SK-N-SH (cell line): ENCODE measurements at regions not wholly inside any gene's neighbourhood (a gene's known extent, or its start where the extent isn't known, plus 50 kb on each side); places are given as distances from the start of the nearest gene placed in this dataset.

Experiments
- CTCF ChIA-PET: fragments of 300-600, 350-600 bp; formaldehyde crosslinking; extraction: SDS; loops from one replicate; lab custom pipeline; 2021; lab: Yijun Ruan, JAX
- POLR2A ChIA-PET: fragments of 350-600 bp; sonication (Branson Sonifier 250); formaldehyde crosslinking; extraction: SDS; loops from one replicate; lab custom pipeline; 2020; ENCODE audit warnings: antibody characterized with exemption, inconsistent platforms; lab: Yijun Ruan, JAX
- DNase-seq: peaks from one replicate; pipeline ENCODE4 v3.0.0; 2012
- H2AFZ ChIP-seq: fragments of 200-600 bp; sonication (generic); 2 replicates; pipeline ENCODE4 v1.8.1; 2016; ENCODE audit warnings: antibody characterized with exemption, mild to moderate bottlenecking, low read depth
- H3F3A ChIP-seq: fragments of 200-600 bp; sonication (generic); replicated peaks from 2 replicates; pipeline ENCODE3; 2016; ENCODE audit warnings: antibody characterized with exemption, mild to moderate bottlenecking; ENCODE audit not compliant: insufficient read depth
- H3K27ac ChIP-seq, 2 experiments: fragments of 200-500 bp in 1 of 2; fragments of 200-600 bp in 1 of 2; sonication (Bioruptor generic) in 1 of 2; sonication (generic), shearing (Covaris generic) in 1 of 2; 2 replicates each; pipeline versions ENCODE4 v1.5.1 to v1.6.1; 2014 to 2016; ENCODE audit warnings: low read depth in 2 of 2, inconsistent platforms in 1 of 2, low read length in 1 of 2, mild to moderate bottlenecking in 1 of 2, mixed read lengths in 1 of 2
- H3K27me3 ChIP-seq: fragments of 200-600 bp; sonication (generic), shearing (Covaris generic); 2 replicates; pipeline ENCODE4 v1.6.1; 2016; ENCODE audit warnings: mixed run types; ENCODE audit not compliant: insufficient read depth
- H3K36me3 ChIP-seq, 2 experiments: fragments of 200-500 bp in 1 of 2; fragments of 200-600 bp in 1 of 2; sonication (Bioruptor generic) in 1 of 2; sonication (generic) in 1 of 2; replicated peaks in 1 of 2; 2 replicates each; pipeline versions ENCODE3 to v1.5.1; 2014 to 2016; ENCODE audit warnings: low read length in 1 of 2, mild to moderate bottlenecking in 1 of 2; ENCODE audit not compliant: insufficient read depth in 2 of 2, control insufficient read depth in 1 of 2
- H3K4me1 ChIP-seq, 2 experiments: fragments of 200-500 bp in 1 of 2; fragments of 200-600 bp in 1 of 2; sonication (Bioruptor generic) in 1 of 2; sonication (generic), shearing (Covaris generic) in 1 of 2; 2 replicates each; pipeline versions ENCODE4 v1.5.1 to v1.6.1; 2014 to 2016; ENCODE audit warnings: low read depth in 1 of 2, low read length in 1 of 2, mixed run types in 1 of 2; ENCODE audit not compliant: insufficient read depth in 2 of 2, control insufficient read depth in 1 of 2
- H3K4me2 ChIP-seq: fragments of 200-600 bp; sonication (generic), shearing (Covaris generic); 2 replicates; pipeline ENCODE4 v1.6.1; 2017; ENCODE audit warnings: mixed run types
- H3K4me3 ChIP-seq, 2 experiments: fragments of 200-500 bp in 1 of 2; fragments of 200-600 bp in 1 of 2; sonication (Bioruptor generic) in 1 of 2; sonication (generic), shearing (Covaris generic) in 1 of 2; 2 replicates each; pipeline versions ENCODE4 v1.5.1 to v1.8.1; 2014 to 2016; ENCODE audit warnings: low read depth in 2 of 2, inconsistent platforms in 1 of 2, low read length in 1 of 2, mild to moderate bottlenecking in 1 of 2, mixed read lengths in 1 of 2, moderate library complexity in 1 of 2
- H3K79me2 ChIP-seq: fragments of 200-600 bp; sonication (generic); 2 replicates; pipeline ENCODE4 v1.8.1; 2017; ENCODE audit warnings: mild to moderate bottlenecking; ENCODE audit not compliant: insufficient read depth
- H3K9ac ChIP-seq: fragments of 200-600 bp; sonication (generic); 2 replicates; pipeline ENCODE4 v1.6.1; 2017; ENCODE audit warnings: mixed run types
- H3K9me2 ChIP-seq: fragments of 200-600 bp; sonication (generic); 2 replicates; pipeline ENCODE4 v1.6.1; 2017; ENCODE audit warnings: mixed run types
- H3K9me3 ChIP-seq: fragments of 200-600 bp; sonication (generic); 2 replicates; pipeline ENCODE4 v1.6.1; 2017; ENCODE audit warnings: mixed run types, mild to moderate bottlenecking, moderate library complexity
- H4K20me1 ChIP-seq: fragments of 200-600 bp; sonication (generic); 2 replicates; pipeline ENCODE4 v1.6.1; 2017; ENCODE audit warnings: mild to moderate bottlenecking, mixed run types; ENCODE audit not compliant: insufficient read depth
- CHD2 ChIP-seq: fragments of 150-350 bp; IDR thresholded peaks from 2 replicates; pipeline ENCODE4 v1.6.1; 2018; ENCODE audit warnings: low read length; ENCODE audit not compliant: partially characterized antibody
- ELF1 ChIP-seq: IDR thresholded peaks from 2 replicates; pipeline ENCODE4 v1.4.0; 2012
- EP300 ChIP-seq, 2 experiments: IDR thresholded peaks; 2 replicates each; pipeline versions ENCODE4 v1.4.0 to v1.6.1; 2012; ENCODE audit warnings: borderline replicate concordance in 1 of 2, low read depth in 1 of 2, low read length in 1 of 2
- EZH2phosphoT487 ChIP-seq: fragments of 200-600 bp; sonication (generic); IDR thresholded peaks from 2 replicates; pipeline ENCODE4 v1.6.1; 2017; ENCODE audit warnings: low read depth, mixed run types, mild to moderate bottlenecking, antibody characterized with exemption, moderate library complexity, borderline replicate concordance
- FOSL2 ChIP-seq: IDR thresholded peaks from 2 replicates; pipeline ENCODE4 v1.4.0; 2012; ENCODE audit warnings: low read depth, mild to moderate bottlenecking, moderate library complexity, borderline replicate concordance
- FOXJ3 ChIP-seq: sonication (generic); formaldehyde crosslinking; IDR thresholded peaks from 2 replicates; pipeline ENCODE4 v1.5.1; 2020; ENCODE audit warnings: mild to moderate bottlenecking, missing genetic modification reagents
- FOXM1 ChIP-seq: IDR thresholded peaks from 2 replicates; pipeline ENCODE4 v1.4.0; 2012; ENCODE audit warnings: low read depth, mild to moderate bottlenecking
- GABPA ChIP-seq: IDR thresholded peaks from 2 replicates; pipeline ENCODE4 v1.4.0; 2012; ENCODE audit warnings: low read depth, mild to moderate bottlenecking
- GATA2 ChIP-seq: sonication (generic); formaldehyde crosslinking; IDR thresholded peaks from 2 replicates; pipeline ENCODE4 v1.5.0; 2020; ENCODE audit warnings: mild to moderate bottlenecking, missing genetic modification reagents
- JUND ChIP-seq: IDR thresholded peaks from 2 replicates; pipeline ENCODE4 v1.4.0; 2012
- MEF2A ChIP-seq: IDR thresholded peaks from 2 replicates; pipeline ENCODE4 v1.4.0; 2012; ENCODE audit warnings: low read depth, borderline replicate concordance
- MXI1 ChIP-seq: IDR thresholded peaks from 2 replicates; pipeline ENCODE4 v1.6.1; 2012; ENCODE audit warnings: mild to moderate bottlenecking, low read depth, low read length, improper control_type of control experiment
- NFIC ChIP-seq: IDR thresholded peaks from 2 replicates; pipeline ENCODE4 v1.4.0; 2012; ENCODE audit warnings: borderline replicate concordance
- NRF1 ChIP-seq: IDR thresholded peaks from 2 replicates; pipeline ENCODE4 v1.6.1; 2012; ENCODE audit warnings: low read depth, mild to moderate bottlenecking, low read length
- POLR2AphosphoS5 ChIP-seq: IDR thresholded peaks from 2 replicates; pipeline ENCODE4 v1.6.1; 2012; ENCODE audit warnings: low read depth, low read length
- RCOR1 ChIP-seq: fragments of 150-350 bp; IDR thresholded peaks from 2 replicates; pipeline ENCODE4 v1.6.1; 2017; ENCODE audit warnings: antibody characterized with exemption, low read length
- RFX5 ChIP-seq: IDR thresholded peaks from 2 replicates; pipeline ENCODE4 v1.6.1; 2012; ENCODE audit warnings: mild to moderate bottlenecking, improper control_type of control experiment, low read length
- RXRA ChIP-seq: IDR thresholded peaks from 2 replicates; pipeline ENCODE4 v1.4.0; 2012; ENCODE audit warnings: low read depth, mild to moderate bottlenecking, borderline replicate concordance
- SIN3A ChIP-seq: IDR thresholded peaks from 2 replicates; pipeline ENCODE4 v1.6.1; 2012; ENCODE audit warnings: low read depth, mild to moderate bottlenecking, low read length, moderate library complexity, borderline replicate concordance
- SMC3 ChIP-seq: IDR thresholded peaks from 2 replicates; pipeline ENCODE4 v1.6.1; 2012; ENCODE audit warnings: low read depth, low read length, improper control_type of control experiment
- TAF1 ChIP-seq: IDR thresholded peaks from 2 replicates; pipeline ENCODE4 v1.6.1; 2012; ENCODE audit warnings: low read depth, mild to moderate bottlenecking, low read length, moderate library complexity, borderline replicate concordance
- TCF12 ChIP-seq: IDR thresholded peaks from 2 replicates; pipeline ENCODE4 v1.4.0; 2012
- YY1 ChIP-seq: IDR thresholded peaks from 2 replicates; pipeline ENCODE4 v1.4.0; 2012; ENCODE audit warnings: low read depth, mild to moderate bottlenecking
- WGBS: methylation state at CpG from one replicate; pipeline ENCODE4 v1.1.6; 2017; ENCODE audit warnings: low lambda C conversion rate; 5-methylcytosine and 5-hydroxymethylcytosine counted together
- TF ChIP-seq, protein P1 (sequence below): IDR thresholded peaks from 2 replicates; pipeline ENCODE4 v1.4.0; 2012; ENCODE audit warnings: low read depth, borderline replicate concordance
- TF ChIP-seq, protein P2 (sequence below): IDR thresholded peaks from 2 replicates; pipeline ENCODE4 v1.6.1; 2012; ENCODE audit warnings: mild to moderate bottlenecking, low read depth, low read length, moderate library complexity
- TF ChIP-seq, protein P3 (sequence below): fragments of 150-350 bp; IDR thresholded peaks from 2 replicates; pipeline ENCODE4 v1.6.1; 2017; ENCODE audit warnings: antibody characterized with exemption, low read length, low read depth, borderline replicate concordance
- TF ChIP-seq, protein P4 (sequence below): fragments of 200-600 bp; sonication (generic); IDR thresholded peaks from 2 replicates; pipeline ENCODE4 v1.6.1; 2017; ENCODE audit warnings: antibody characterized with exemption, mild to moderate bottlenecking, moderate library complexity
- TF ChIP-seq, protein P5 (sequence below): IDR thresholded peaks from 2 replicates; pipeline ENCODE4 v1.4.0; 2012; ENCODE audit warnings: low read depth

DNA sequence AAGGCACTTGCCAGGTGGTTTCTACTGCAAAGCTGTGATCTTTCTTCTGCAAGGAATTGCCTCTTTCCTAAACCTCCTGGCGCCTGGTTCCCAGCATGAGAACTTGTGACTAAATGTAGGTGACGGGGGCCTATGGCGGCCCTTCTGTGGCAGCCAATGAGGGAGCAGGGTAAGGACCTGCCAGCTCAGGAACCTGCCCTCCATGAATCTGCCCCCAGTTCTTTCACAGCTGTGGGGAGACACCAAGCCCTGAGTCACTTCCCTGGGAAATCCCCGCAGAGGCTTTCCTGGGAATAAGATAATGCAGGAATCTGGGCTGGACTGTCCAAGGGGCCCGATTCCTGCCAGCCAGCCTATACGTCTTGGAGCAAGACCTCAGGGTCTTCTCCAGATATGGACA is 56.7 kb upstream of the CTNNA1 start:
- Histone ChIP-seq H3K36me3 (no peaks in the 10 kb centered on the region), H3K4me3 (no peak overlapping the region), H3K4me1 (peaks cover 10 to 12% of the 10 kb centered on the region in 2 experiments; a peak in 2 of 4 replicates), H3K9ac (no peak overlapping the region), H3K27ac (peak overlapping the region in 1 of 2 experiments; percentile 50; a peak in 2 of 4 replicates), H3K9me2 (no peaks in the 10 kb centered on the region), H3K27me3 (no peaks in the 10 kb centered on the region), H3K9me3 (no peaks in the 10 kb centered on the region), H3K4me2 (peak overlapping the region; percentile 34; the same call in 1 of the 2 replicates), H4K20me1 (no peaks in the 10 kb centered on the region), H3F3A (no peaks in the 10 kb centered on the region), H3K79me2 (no peaks in the 10 kb centered on the region), H2AFZ (no peak overlapping the region)
- POLR2A ChIA-PET: no interaction called here
- 45% methylated on average over 6 of the region's 6 CpGs for WGBS
- DNase-seq: no peak
- CTCF ChIA-PET: interaction anchor here (0.6 to 0.8 kb wide), 2 partner anchors 55 to 305 kb away, joined by 3 to 4 read pairs; no protein-coding TSS in a partner anchor
- TF ChIP-seq FOXJ3 (CRISPR knock-in tag) (no peak), NFIC (0 out of 2 replicates have a peak, but pooled peaks have one; percentile 18), EP300 (IDR thresholded peaks at IDR 0.05; ENCODE audit: borderline replicate concordance in 1 of 2, low read depth in 1 of 2, low read length in 1 of 2) (peak in 1 of 2 experiments; percentile 44; a peak in 1 of 4 replicates), EZH2phosphoT487 (no peak), RCOR1 (no peak), FOXM1 (no peak), SIN3A (no peak), NRF1 (no peak), MEF2A (no peak), MXI1 (no peak), GATA2 (CRISPR knock-in tag) (no peak), TCF12 (peak; percentile 82), CHD2 (no peak), JUND (peak; percentile 83), ELF1 (no peak), SMC3 (no peak), POLR2AphosphoS5 (peak; percentile 27; the same call in 1 of the 2 replicates), GABPA (no peak), FOSL2 (peak; percentile 68; the same call in 1 of the 2 replicates), YY1 (no peak), RXRA (peak; percentile 41; the same call in 1 of the 2 replicates), RFX5 (no peak), TAF1 (no peak)
- TF ChIP-seq, protein P1, sequence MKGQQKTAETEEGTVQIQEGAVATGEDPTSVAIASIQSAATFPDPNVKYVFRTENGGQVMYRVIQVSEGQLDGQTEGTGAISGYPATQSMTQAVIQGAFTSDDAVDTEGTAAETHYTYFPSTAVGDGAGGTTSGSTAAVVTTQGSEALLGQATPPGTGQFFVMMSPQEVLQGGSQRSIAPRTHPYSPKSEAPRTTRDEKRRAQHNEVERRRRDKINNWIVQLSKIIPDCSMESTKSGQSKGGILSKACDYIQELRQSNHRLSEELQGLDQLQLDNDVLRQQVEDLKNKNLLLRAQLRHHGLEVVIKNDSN: no peak
- TF ChIP-seq, protein P2, sequence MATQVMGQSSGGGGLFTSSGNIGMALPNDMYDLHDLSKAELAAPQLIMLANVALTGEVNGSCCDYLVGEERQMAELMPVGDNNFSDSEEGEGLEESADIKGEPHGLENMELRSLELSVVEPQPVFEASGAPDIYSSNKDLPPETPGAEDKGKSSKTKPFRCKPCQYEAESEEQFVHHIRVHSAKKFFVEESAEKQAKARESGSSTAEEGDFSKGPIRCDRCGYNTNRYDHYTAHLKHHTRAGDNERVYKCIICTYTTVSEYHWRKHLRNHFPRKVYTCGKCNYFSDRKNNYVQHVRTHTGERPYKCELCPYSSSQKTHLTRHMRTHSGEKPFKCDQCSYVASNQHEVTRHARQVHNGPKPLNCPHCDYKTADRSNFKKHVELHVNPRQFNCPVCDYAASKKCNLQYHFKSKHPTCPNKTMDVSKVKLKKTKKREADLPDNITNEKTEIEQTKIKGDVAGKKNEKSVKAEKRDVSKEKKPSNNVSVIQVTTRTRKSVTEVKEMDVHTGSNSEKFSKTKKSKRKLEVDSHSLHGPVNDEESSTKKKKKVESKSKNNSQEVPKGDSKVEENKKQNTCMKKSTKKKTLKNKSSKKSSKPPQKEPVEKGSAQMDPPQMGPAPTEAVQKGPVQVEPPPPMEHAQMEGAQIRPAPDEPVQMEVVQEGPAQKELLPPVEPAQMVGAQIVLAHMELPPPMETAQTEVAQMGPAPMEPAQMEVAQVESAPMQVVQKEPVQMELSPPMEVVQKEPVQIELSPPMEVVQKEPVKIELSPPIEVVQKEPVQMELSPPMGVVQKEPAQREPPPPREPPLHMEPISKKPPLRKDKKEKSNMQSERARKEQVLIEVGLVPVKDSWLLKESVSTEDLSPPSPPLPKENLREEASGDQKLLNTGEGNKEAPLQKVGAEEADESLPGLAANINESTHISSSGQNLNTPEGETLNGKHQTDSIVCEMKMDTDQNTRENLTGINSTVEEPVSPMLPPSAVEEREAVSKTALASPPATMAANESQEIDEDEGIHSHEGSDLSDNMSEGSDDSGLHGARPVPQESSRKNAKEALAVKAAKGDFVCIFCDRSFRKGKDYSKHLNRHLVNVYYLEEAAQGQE: peak; percentile 45; the same call in 1 of the 2 replicates
- TF ChIP-seq, protein P3, sequence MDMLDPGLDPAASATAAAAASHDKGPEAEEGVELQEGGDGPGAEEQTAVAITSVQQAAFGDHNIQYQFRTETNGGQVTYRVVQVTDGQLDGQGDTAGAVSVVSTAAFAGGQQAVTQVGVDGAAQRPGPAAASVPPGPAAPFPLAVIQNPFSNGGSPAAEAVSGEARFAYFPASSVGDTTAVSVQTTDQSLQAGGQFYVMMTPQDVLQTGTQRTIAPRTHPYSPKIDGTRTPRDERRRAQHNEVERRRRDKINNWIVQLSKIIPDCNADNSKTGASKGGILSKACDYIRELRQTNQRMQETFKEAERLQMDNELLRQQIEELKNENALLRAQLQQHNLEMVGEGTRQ: no peak
- TF ChIP-seq, protein P4, sequence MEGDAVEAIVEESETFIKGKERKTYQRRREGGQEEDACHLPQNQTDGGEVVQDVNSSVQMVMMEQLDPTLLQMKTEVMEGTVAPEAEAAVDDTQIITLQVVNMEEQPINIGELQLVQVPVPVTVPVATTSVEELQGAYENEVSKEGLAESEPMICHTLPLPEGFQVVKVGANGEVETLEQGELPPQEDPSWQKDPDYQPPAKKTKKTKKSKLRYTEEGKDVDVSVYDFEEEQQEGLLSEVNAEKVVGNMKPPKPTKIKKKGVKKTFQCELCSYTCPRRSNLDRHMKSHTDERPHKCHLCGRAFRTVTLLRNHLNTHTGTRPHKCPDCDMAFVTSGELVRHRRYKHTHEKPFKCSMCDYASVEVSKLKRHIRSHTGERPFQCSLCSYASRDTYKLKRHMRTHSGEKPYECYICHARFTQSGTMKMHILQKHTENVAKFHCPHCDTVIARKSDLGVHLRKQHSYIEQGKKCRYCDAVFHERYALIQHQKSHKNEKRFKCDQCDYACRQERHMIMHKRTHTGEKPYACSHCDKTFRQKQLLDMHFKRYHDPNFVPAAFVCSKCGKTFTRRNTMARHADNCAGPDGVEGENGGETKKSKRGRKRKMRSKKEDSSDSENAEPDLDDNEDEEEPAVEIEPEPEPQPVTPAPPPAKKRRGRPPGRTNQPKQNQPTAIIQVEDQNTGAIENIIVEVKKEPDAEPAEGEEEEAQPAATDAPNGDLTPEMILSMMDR: no peak
- TF ChIP-seq, protein P5, sequence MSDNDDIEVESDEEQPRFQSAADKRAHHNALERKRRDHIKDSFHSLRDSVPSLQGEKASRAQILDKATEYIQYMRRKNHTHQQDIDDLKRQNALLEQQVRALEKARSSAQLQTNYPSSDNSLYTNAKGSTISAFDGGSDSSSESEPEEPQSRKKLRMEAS: no peak
